Stimulated activated naive B cell treated with anti-CD40 and anti-IgM and Interleukin-4, amounts not matched to agents 10 μg/mL and 1 μg/mL and 100 μg/mL, for 72 hours (primary cell): ENCODE measurements at regions not wholly inside any gene's neighbourhood (a gene's known extent, or its start where the extent isn't known, plus 50 kb on each side); places are given as distances from the start of the nearest gene placed in this dataset.

Experiments used
- ATAC-seq, 2 donors: fragments of 150-1000 bp; cut with Tn5 transposase; replicated peaks; 2 replicates each; pipeline ENCODE4 v1.10.0; 2021; ENCODE audit warnings: moderate library complexity in 1 of 2
- DNase-seq: peaks from one replicate; pipeline ENCODE4 v3.0.0; 2021
- H3K27ac Mint-ChIP-seq: one replicate; pipeline ENCODE4 v1.8.0; 2022; ENCODE audit warnings: mild to moderate bottlenecking, mixed read lengths
- H3K27me3 Mint-ChIP-seq, 2 donors: one replicate each; pipeline ENCODE4 v1.8.0; 2022; ENCODE audit warnings: mixed read lengths in 2 of 2
- H3K36me3 Mint-ChIP-seq, 2 donors: one replicate each; pipeline ENCODE4 v1.8.0; 2022; ENCODE audit warnings: mixed read lengths in 2 of 2, mild to moderate bottlenecking in 1 of 2
- H3K4me1 Mint-ChIP-seq, 2 donors: one replicate each; pipeline ENCODE4 v1.8.0; 2022; ENCODE audit warnings: mixed read lengths in 2 of 2, mild to moderate bottlenecking in 1 of 2
- H3K4me3 Mint-ChIP-seq, 2 donors: one replicate each; pipeline ENCODE4 v1.8.0; 2022; ENCODE audit warnings: mild to moderate bottlenecking in 2 of 2, mixed read lengths in 2 of 2, moderate library complexity in 1 of 2
- H3K9me3 Mint-ChIP-seq, 2 donors: one replicate each; pipeline ENCODE4 v1.8.0; 2022; ENCODE audit warnings: mixed read lengths in 2 of 2, mild to moderate bottlenecking in 1 of 2

- no peaks in the 10 kb centered on the region for H3K36me3 Mint-ChIP-seq
- H3K27ac Mint-ChIP-seq = no peak overlapping the region
- no peaks in the 10 kb centered on the region for H3K27me3 Mint-ChIP-seq
- H3K9me3 Mint-ChIP-seq = peaks cover 0 to 1% of the 10 kb centered on the region in 2 donors
- DNase-seq (no peak), ATAC-seq (no peak)
- no peaks in the 10 kb centered on the region for H3K4me1 Mint-ChIP-seq
- no peak overlapping the region for H3K4me3 Mint-ChIP-seq
These were observed 1117.3 kb downstream of the PCDH18 start for GRCh38 chr4:136414981-136415380.

GRCh38 chr4:136412708-136413107 lies 1119.6 kb downstream of the PCDH18 start:
- H3K9me3 Mint-ChIP-seq = peaks cover 0 to 1% of the 10 kb centered on the region in 2 donors
- no peaks in the 10 kb centered on the region for H3K4me1 Mint-ChIP-seq
- no peak overlapping the region for H3K27ac Mint-ChIP-seq
- H3K4me3 Mint-ChIP-seq = no peak overlapping the region
- ATAC-seq = no peak
- no peaks in the 10 kb centered on the region for H3K27me3 Mint-ChIP-seq
- H3K36me3 Mint-ChIP-seq = no peaks in the 10 kb centered on the region
- DNase-seq = no peak

- ATAC-seq (no peak), DNase-seq (no peak)
- H3K27ac Mint-ChIP-seq = no peak overlapping the region
- H3K36me3 Mint-ChIP-seq = no peaks in the 10 kb centered on the region
- no peaks in the 10 kb centered on the region for H3K4me1 Mint-ChIP-seq
- H3K4me3 Mint-ChIP-seq = no peak overlapping the region
- peaks cover 0 to 1% of the 10 kb centered on the region in 2 donors for H3K9me3 Mint-ChIP-seq
- H3K27me3 Mint-ChIP-seq = no peaks in the 10 kb centered on the region
These were observed 1131.5 kb downstream of the PCDH18 start for GRCh38 chr4:136400829-136401228.

- Mint-ChIP-seq H3K9me3 (peaks cover 0 to 2% of the 10 kb centered on the region in 2 donors), H3K27me3 (no peaks in the 10 kb centered on the region), H3K4me1 (no peaks in the 10 kb centered on the region), H3K27ac (no peak overlapping the region), H3K36me3 (no peaks in the 10 kb centered on the region), H3K4me3 (no peak overlapping the region)
- no peak for DNase-seq
- ATAC-seq = no peak
These were observed 1137.0 kb downstream of the PCDH18 start for GRCh38 chr4:136395212-136395722.

- Mint-ChIP-seq H3K9me3 (peaks cover 0 to 2% of the 10 kb centered on the region in 2 donors), H3K4me3 (no peak overlapping the region), H3K27ac (no peak overlapping the region), H3K36me3 (no peaks in the 10 kb centered on the region), H3K4me1 (no peaks in the 10 kb centered on the region), H3K27me3 (no peaks in the 10 kb centered on the region)
- ATAC-seq (no peak), DNase-seq (no peak)
These were observed 1139.7 kb downstream of the PCDH18 start for GRCh38 chr4:136392576-136392975.

GRCh38 chr4:136390824-136391223 lies 1141.5 kb downstream of the PCDH18 start:
- no peaks in the 10 kb centered on the region for H3K4me1 Mint-ChIP-seq
- peaks cover 0 to 2% of the 10 kb centered on the region in 2 donors for H3K9me3 Mint-ChIP-seq
- ATAC-seq (no peak), DNase-seq (no peak)
- H3K36me3 Mint-ChIP-seq = no peaks in the 10 kb centered on the region
- H3K27ac Mint-ChIP-seq = no peak overlapping the region
- H3K4me3 Mint-ChIP-seq = no peak overlapping the region
- H3K27me3 Mint-ChIP-seq = no peaks in the 10 kb centered on the region

GRCh38 chr4:136383082-136383481 lies 1149.2 kb downstream of the PCDH18 start:
- H3K4me3 Mint-ChIP-seq = no peak overlapping the region
- no peaks in the 10 kb centered on the region for H3K36me3 Mint-ChIP-seq
- no peaks in the 10 kb centered on the region for H3K9me3 Mint-ChIP-seq
- H3K27ac Mint-ChIP-seq = no peak overlapping the region
- ATAC-seq (no peak), DNase-seq (no peak)
- H3K27me3 Mint-ChIP-seq = no peaks in the 10 kb centered on the region
- H3K4me1 Mint-ChIP-seq = no peaks in the 10 kb centered on the region

GRCh38 chr4:136371231-136371630 lies 1161.1 kb downstream of the PCDH18 start:
- Mint-ChIP-seq H3K27me3 (no peaks in the 10 kb centered on the region), H3K36me3 (no peaks in the 10 kb centered on the region), H3K9me3 (no peaks in the 10 kb centered on the region), H3K4me1 (no peaks in the 10 kb centered on the region), H3K4me3 (no peak overlapping the region), H3K27ac (no peak overlapping the region)
- ATAC-seq (no peak), DNase-seq (no peak)

- Mint-ChIP-seq H3K4me1 (no peaks in the 10 kb centered on the region), H3K36me3 (no peaks in the 10 kb centered on the region), H3K27ac (no peak overlapping the region), H3K9me3 (peaks cover 2 to 8% of the 10 kb centered on the region in 2 donors), H3K27me3 (no peaks in the 10 kb centered on the region), H3K4me3 (no peak overlapping the region)
- ATAC-seq = no peak
- no peak for DNase-seq
These were observed 1163.2 kb downstream of the PCDH18 start for GRCh38 chr4:136369073-136369472.

- no peaks in the 10 kb centered on the region for H3K36me3 Mint-ChIP-seq
- no peak for ATAC-seq
- no peaks in the 10 kb centered on the region for H3K27me3 Mint-ChIP-seq
- no peak for DNase-seq
- H3K4me1 Mint-ChIP-seq = no peaks in the 10 kb centered on the region
- H3K27ac Mint-ChIP-seq = no peak overlapping the region
- H3K4me3 Mint-ChIP-seq = no peak overlapping the region
- H3K9me3 Mint-ChIP-seq = peaks cover 0 to 3% of the 10 kb centered on the region in 2 donors
These were observed 1174.7 kb downstream of the PCDH18 start for GRCh38 chr4:136357556-136357955.

GRCh38 chr4:136355970-136356369 lies 1176.3 kb downstream of the PCDH18 start:
- H3K4me1 Mint-ChIP-seq = no peaks in the 10 kb centered on the region
- H3K36me3 Mint-ChIP-seq = no peaks in the 10 kb centered on the region
- H3K27me3 Mint-ChIP-seq = no peaks in the 10 kb centered on the region

GRCh38 chr4:136343340-136343739 lies 1189.0 kb downstream of the PCDH18 start:
- no peak for DNase-seq
- ATAC-seq = no peak
- Mint-ChIP-seq H3K36me3 (no peaks in the 10 kb centered on the region), H3K4me3 (no peak overlapping the region), H3K9me3 (peaks cover 8 to 9% of the 10 kb centered on the region in 2 donors), H3K27ac (no peak overlapping the region), H3K27me3 (no peaks in the 10 kb centered on the region), H3K4me1 (no peaks in the 10 kb centered on the region)

More at GRCh38 chr4:136355970-136356369, 1176.3 kb downstream of the PCDH18 start:
- H3K27ac Mint-ChIP-seq = no peak overlapping the region
- no peak overlapping the region for H3K4me3 Mint-ChIP-seq
- DNase-seq (no peak), ATAC-seq (no peak)
- peaks cover 0 to 1% of the 10 kb centered on the region in 2 donors for H3K9me3 Mint-ChIP-seq

- peaks cover 8 to 12% of the 10 kb centered on the region in 2 donors for H3K9me3 Mint-ChIP-seq
- no peaks in the 10 kb centered on the region for H3K4me1 Mint-ChIP-seq
- H3K27ac Mint-ChIP-seq = no peak overlapping the region
- ATAC-seq = no peak
- no peaks in the 10 kb centered on the region for H3K36me3 Mint-ChIP-seq
- no peak overlapping the region for H3K4me3 Mint-ChIP-seq
- DNase-seq = no peak
- no peaks in the 10 kb centered on the region for H3K27me3 Mint-ChIP-seq
These were observed 1189.6 kb downstream of the PCDH18 start for GRCh38 chr4:136342666-136343065.

- ATAC-seq (no peak), DNase-seq (no peak)
- Mint-ChIP-seq H3K36me3 (no peaks in the 10 kb centered on the region), H3K4me3 (no peak overlapping the region), H3K27me3 (no peaks in the 10 kb centered on the region), H3K9me3 (peaks cover 8 to 10% of the 10 kb centered on the region in 2 donors), H3K27ac (no peak overlapping the region), H3K4me1 (no peaks in the 10 kb centered on the region)
These were observed 1195.1 kb downstream of the PCDH18 start for GRCh38 chr4:136337216-136337615.

GRCh38 chr4:136336479-136336878 lies 1195.8 kb downstream of the PCDH18 start:
- Mint-ChIP-seq H3K4me3 (no peak overlapping the region), H3K36me3 (no peaks in the 10 kb centered on the region), H3K4me1 (no peaks in the 10 kb centered on the region), H3K27ac (no peak overlapping the region), H3K27me3 (no peaks in the 10 kb centered on the region), H3K9me3 (peaks cover 8 to 10% of the 10 kb centered on the region in 2 donors)
- ATAC-seq (peak in 1 of 2 donors; percentile 16), DNase-seq (no peak)
